C4-2B (cell line): ENCODE measurements at regions not wholly inside any gene's neighbourhood (a gene's known extent, or its start where the extent isn't known, plus 50 kb on each side); places are given as distances from the start of the nearest gene placed in this dataset.

ENCODE experiments used
- ZFX ChIP-seq: fragments of 450-650 bp; IDR thresholded peaks from 2 replicates; pipeline ENCODE4 v1.6.1; 2017
- TF ChIP-seq, protein P1 (sequence below): fragments of 450-650 bp; conservative IDR thresholded peaks from 2 replicates; pipeline ENCODE4 v1.5.1; 2017; ENCODE audit warnings: mild to moderate bottlenecking

GRCh38 chr6:105795366-105795765 is 290.8 kb upstream of the PRDM1 start:
- TF ChIP-seq, protein P1, sequence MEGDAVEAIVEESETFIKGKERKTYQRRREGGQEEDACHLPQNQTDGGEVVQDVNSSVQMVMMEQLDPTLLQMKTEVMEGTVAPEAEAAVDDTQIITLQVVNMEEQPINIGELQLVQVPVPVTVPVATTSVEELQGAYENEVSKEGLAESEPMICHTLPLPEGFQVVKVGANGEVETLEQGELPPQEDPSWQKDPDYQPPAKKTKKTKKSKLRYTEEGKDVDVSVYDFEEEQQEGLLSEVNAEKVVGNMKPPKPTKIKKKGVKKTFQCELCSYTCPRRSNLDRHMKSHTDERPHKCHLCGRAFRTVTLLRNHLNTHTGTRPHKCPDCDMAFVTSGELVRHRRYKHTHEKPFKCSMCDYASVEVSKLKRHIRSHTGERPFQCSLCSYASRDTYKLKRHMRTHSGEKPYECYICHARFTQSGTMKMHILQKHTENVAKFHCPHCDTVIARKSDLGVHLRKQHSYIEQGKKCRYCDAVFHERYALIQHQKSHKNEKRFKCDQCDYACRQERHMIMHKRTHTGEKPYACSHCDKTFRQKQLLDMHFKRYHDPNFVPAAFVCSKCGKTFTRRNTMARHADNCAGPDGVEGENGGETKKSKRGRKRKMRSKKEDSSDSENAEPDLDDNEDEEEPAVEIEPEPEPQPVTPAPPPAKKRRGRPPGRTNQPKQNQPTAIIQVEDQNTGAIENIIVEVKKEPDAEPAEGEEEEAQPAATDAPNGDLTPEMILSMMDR, result no peak
- TF ChIP-seq ZFX, result no peak
